HG02623 (cell line): ENCODE measurements at regions not wholly inside any gene's neighbourhood (a gene's known extent, or its start where the extent isn't known, plus 50 kb on each side); places are given as distances from the start of the nearest gene placed in this dataset.
"Not testable (repeated sequence)": the region's sequence is repeated elsewhere in the genome, so short reads cannot be mapped to it uniquely, and the experiment has no call there.

ENCODE experiments used
- ATAC-seq: cut with Tn5 transposase; IDR thresholded peaks from one replicate; pipeline ENCODE4 v1.9.1; 2021; ENCODE audit warnings: moderate library complexity; ENCODE audit not compliant: unreplicated experiment

GRCh38 chr1:82153752-82154151 lies 353.0 kb downstream of the ADGRL2 start:
- no peak for ATAC-seq

DNA sequence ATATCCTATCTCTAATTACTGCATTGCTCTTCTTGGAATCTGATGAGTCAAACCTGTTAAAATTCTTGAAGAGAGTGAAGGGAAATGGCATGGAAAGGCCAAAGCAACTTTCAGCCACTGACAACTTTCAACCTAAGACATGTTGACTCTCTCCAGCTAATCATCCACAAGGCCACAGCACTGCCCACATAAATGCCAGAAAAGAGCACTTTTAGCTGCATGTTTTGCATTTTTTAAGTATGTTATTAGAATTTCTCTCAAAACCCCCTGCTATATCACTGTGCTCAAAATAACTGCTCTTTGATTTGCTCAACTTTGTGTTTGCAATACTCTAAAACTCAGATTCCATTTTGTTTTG lies 352.5 kb downstream of the ADGRL2 start:
- ATAC-seq, result no peak

GRCh38 chr1:82152356-82153271 lies 351.9 kb downstream of the ADGRL2 start:
- no peak for ATAC-seq

DNA sequence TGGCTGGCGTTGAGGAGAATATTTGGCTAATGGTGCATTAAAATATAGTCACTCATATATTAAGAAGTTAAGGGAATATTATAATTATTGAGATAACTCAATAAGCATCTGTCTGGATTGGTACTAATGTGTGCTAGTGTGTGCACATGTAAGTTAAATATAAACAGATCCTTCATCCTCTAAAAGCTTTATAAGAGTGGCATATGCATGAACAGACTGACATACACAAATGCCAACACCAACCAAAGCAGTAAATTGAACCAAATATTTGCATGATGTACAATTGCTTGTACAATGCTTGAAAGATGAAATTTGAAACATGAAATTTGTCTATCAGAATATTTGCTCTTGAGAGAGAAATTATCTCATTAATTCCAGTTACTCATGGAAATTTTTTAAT lies 344.9 kb downstream of the ADGRL2 start:
- no peak for ATAC-seq

DNA sequence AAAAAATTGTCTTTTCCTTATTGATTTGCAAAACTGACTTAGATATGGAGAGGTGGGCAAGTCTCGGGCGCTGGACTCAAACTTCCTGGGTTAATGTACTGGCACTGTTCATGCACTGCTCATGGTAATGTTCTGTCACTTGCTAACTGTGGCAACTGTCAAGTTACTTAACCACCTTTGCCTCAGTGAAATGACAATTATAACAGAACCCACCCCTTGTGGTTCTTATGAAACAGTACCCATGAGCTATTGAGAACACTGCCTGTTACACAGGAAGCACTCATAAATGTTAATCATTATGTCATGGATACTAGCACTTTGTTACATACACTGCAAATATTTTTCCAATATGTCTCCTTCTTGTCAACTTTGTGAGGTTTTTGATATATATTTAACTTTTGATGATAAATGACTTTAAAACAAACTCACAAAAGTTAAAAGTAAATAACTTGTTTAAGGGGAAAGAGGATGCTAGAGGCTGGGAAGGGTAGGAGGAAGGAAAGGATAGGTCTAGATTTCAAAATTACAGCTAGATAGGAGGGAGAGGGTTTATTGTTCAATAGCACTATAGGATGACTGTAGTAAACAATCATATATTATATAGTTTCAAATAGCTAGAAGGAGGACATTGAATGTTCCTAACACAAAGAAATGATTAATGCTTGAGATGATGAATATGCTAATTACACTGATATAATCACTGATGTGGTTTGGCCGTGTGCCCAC lies 342.5 kb downstream of the ADGRL2 start:
- ATAC-seq, result no peak

- ATAC-seq, result no peak
These were observed 340.7 kb downstream of the ADGRL2 start for GRCh38 chr1:82141390-82141789.

DNA sequence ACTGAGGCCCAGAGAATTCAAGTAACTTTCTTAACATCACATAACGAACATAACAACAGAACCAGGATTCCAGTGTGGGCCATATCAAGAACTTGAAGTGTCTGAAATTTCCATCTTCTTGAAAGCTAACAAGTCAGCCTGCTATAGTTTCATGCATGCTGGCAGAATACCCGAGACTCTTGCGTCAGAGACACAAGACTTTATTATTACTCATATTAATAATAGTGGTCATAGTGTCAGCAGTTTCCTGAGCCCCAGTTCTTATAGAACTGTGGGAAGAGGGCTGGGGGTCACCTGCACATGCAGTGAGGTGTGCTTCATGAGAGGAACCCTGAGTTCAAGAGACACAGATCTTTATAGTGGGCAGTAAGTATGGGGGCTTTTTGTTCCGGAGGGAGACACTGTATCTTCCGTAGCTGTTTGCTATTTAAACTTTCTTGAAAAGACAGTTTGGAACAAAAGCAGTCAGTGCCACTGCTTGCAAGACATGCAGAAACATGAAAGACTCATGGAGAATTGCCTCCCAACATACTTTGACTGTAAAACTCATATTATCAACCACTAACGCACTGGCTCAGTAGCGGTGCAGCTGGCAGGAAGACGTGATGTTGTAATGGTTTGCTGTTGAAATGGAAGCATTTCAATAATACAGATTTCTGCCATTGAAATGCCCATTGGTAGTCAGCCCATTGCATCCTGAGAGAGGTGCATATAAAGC lies 339.2 kb downstream of the ADGRL2 start:
- no peak for ATAC-seq

- ATAC-seq, result not testable (repeated sequence)
These were observed 335.6 kb downstream of the ADGRL2 start for GRCh38 chr1:82136351-82136750.

DNA sequence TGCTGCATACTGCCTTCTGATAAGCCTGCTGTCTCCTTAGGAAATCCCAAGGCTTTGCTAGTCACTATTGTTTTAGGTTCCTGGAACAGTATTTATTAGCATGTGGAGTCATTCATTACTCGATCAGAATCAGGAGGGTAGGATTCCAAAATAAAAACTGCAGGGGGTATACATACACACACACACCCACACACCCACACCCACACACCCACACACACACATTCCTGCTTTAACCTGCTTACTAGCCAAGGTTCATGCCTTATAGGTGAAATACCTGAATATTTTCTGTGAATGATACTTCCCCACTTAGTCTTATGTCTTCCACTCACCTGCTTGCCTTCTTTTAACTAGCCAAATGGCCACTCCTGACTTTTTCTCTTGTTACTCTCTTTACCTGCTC lies 325.1 kb downstream of the ADGRL2 start:
- ATAC-seq, result no peak

DNA sequence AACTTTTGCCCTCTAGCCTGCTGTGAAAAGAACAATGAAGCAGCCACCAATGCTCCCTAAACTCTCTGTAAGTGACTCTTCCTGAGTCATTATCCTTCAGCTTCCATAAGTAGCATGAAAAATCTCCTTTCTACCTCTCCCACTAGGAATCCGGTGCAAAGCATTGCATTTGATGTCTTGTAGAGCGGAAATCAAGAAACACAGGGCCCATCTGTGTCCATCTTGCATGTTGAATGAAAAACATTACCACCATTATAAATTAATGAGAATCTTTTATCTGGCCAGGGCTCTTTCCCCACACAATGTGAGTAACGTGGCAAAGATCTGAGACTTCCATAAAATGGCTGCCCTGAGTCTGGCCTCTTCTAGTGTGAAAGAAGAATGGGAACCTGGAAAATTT lies 324.4 kb downstream of the ADGRL2 start:
- no peak for ATAC-seq

DNA sequence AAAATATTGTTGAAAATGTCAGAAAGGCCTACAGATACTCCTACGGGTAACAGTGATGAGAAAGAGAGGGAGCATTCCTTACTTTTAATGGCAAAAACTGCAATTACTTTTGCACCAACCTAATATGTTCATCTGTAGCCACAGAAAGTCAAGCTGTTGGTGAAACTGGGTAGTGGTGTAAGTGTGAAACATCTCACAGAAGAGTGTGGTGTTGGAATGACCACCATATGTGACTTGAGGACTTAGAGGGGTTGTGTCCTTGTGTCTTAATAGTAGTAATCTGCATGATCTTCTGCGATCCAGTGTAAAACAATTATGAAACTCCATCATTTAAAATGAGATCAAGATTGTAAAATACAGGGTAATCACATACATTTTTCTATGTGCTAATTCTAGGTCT lies 320.7 kb downstream of the ADGRL2 start:
- no peak for ATAC-seq

- no peak for ATAC-seq
These were observed 315.4 kb downstream of the ADGRL2 start for GRCh38 chr1:82116105-82116504.

- no peak for ATAC-seq
These were observed 314.2 kb downstream of the ADGRL2 start for GRCh38 chr1:82114887-82115286.

- ATAC-seq, result no peak
These were observed 309.9 kb downstream of the ADGRL2 start for GRCh38 chr1:82110366-82111254.

GRCh38 chr1:82108843-82109242 lies 308.1 kb downstream of the ADGRL2 start:
- no peak for ATAC-seq

GRCh38 chr1:82106672-82107071 lies 305.9 kb downstream of the ADGRL2 start:
- ATAC-seq, result no peak

GRCh38 chr1:82099170-82099569 lies 298.4 kb downstream of the ADGRL2 start:
- no peak for ATAC-seq

DNA sequence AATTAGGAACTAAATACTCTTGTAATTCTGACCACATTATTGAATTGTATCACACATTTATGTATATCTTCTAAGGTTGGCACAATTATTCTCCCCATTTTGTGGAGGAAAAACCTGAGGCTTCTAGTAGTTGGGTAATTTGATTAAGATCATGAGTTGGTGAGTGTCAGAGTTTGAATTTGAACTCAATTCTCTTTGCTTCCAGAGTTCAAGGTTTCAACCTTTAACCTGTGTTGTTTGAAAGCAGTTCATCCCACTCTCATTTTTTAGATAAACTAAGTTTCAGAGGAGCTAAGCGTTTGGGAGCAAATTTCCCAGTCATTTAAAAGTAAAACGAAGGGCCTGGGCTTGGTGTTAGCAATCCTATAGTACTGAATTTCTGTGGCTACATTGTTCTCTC lies 293.4 kb downstream of the ADGRL2 start:
- ATAC-seq, result no peak

GRCh38 chr1:82091729-82092128 lies 291.0 kb downstream of the ADGRL2 start:
- ATAC-seq, result no peak

- no peak for ATAC-seq
These were observed 290.5 kb downstream of the ADGRL2 start for GRCh38 chr1:82091265-82091664.

GRCh38 chr1:82090104-82090503 lies 289.4 kb downstream of the ADGRL2 start:
- no peak for ATAC-seq
